NCI-H2107 (cell line): ENCODE measurements at regions not wholly inside any gene's neighbourhood (a gene's known extent, or its start where the extent isn't known, plus 50 kb on each side); places are given as distances from the start of the nearest gene placed in this dataset.
A peak's percentile ranks its signal among the peaks of the same experiment; 100 is the strongest.
"Not testable (repeated sequence)": the region's sequence is repeated elsewhere in the genome, so short reads cannot be mapped to it uniquely, and the experiment has no call there.

Source experiments
- DNase-seq: peaks from one replicate; lab custom pipeline; 2025; lab: John Stamatoyannopoulos, UW

DNA sequence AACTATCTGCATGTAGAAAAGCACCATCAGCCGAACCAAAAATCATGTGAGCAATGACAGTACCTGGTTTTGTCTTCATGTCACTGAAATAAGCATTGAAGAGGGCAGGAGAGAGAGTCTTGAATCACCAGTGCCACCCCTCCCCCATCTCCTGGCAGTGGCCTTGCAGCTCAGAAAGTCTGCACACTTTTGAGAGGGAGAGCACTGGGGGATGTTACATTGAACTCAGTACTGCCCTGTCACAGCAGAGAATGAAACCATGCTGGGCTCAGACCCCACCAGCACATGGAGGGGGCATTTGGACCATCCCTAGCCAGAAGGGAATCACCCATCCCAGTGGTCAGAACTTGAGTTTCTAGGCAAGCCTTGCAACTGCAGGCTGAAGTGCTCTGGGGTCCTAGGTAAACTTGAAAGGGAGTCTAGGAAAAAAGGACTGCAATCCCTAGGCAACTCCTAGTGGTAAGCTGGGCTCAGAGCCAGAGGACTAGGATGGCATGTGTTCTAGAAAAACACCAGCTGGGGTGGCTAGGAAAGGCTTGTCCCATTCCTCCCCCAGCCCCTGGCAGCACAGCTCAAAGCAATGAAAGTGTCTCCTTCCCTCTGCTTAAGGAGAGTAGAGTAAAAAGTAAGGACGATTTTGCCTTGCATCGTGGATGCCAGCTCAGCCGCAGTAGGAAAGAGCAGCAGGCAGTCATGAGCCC, 259.9 kb upstream of the MYT1L start:
- no peak for DNase-seq

DNA sequence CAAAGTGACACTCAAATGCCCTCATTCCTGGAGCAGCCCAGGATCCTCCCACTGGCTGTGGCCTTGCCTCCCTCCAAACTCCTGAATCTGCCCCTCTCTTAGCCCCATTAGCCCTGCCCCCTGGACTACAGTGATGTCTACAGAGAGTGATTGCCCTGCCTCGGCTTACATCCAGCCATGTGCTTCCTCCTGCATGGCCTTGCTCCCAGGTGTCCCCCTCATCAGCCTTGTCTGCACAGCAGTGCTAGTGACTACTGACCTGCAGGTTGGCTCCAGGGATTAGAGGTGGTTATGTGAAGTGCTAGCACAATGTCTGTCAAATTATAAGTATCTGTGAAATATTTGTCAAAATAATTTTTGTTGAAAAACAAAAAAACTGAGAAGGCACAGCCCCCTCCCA, 259.1 kb upstream of the MYT1L start:
- DNase-seq, result no peak

DNA sequence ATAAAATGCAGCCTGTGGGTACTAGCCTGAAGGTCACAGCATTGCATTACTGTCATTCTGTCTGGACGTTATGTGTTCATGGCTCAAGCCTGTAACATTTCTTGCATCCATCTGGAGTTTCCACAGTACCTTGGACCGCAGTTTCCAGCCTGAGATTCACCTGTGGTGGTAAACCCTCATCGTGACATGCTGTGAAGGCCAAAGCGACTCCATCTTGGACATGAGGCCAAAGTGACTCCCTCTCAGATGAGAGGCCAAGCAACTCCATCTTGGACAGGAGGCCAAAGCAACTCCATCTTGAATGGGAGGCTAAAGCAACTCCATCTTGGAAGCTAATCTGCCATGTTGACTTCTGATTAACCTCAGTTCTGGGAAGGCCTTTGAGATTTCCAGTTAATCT, 257.7 kb upstream of the MYT1L start:
- no peak for DNase-seq

DNA sequence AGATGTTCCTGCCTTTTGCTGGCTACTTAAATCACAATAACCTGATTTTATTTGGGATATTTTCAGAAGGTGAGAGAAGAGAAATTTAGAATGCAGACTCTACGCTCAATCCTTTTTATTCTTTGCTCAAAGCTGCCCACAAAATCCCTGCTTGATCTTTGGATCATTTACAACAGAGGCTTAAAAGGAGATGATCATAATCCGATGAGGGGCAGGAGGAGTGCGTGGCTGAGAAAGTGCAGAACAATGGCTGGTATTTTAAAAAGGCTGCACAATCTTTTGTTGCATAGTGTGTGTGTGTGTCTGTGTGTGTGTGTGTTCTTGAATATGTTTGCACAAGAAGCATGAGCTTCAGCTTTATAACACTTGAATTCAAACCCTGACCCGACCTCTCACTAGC, 256.3 kb upstream of the MYT1L start:
- no peak for DNase-seq

DNA sequence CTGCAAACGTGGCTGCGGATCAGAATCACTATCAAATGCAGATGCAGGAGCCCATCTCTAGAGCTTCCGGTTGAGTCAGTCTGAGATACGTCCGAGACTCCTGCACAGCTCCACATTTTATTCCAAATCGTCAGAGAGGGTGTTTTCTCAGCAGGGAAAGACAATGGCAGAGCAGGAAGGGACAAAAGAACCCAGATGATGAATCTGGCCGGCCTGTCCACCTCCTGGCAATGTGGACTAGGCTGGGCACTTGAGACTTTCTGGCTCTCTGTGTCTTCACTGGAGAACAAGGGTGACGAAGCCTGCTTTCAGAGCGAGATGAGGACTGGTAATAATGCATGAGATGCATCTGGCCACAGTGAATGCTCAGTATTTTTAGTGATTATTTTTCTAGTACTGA, 255.9 kb upstream of the MYT1L start:
- DNase-seq, result no peak

DNA sequence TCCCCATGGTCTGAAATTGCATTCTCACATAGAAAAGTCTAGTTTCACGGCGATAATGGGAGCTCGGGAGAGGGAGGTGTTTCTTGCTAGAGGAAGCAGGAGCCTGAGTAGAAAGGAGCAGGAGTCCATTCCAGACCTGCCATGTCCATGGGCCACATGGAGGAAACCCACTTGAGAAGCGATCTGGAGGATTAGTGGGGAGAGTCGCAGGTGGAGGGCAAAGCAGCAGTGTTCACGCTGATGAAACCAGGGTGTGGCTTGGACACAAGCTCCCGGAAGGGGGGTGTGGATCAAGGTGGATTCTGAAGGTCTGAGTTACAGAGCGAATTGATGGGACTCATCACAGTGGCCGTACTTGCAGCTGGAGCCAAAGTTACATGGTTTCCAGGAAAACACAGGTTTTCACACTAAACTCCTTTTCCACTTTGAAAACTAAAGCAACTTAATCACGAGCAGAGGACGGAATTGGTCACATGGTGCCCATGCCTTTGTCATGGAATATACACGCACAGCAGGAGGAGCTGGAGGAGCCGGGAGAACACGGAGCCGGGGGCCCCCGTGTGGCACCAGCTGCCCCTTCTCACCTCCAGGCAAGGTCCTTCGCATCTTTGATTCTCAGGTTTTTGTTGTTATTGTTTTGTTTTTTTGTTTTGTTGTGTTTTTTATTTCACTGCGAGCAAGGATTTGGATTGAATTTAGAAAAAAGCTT, 255.1 kb upstream of the MYT1L start:
- no peak for DNase-seq

DNA sequence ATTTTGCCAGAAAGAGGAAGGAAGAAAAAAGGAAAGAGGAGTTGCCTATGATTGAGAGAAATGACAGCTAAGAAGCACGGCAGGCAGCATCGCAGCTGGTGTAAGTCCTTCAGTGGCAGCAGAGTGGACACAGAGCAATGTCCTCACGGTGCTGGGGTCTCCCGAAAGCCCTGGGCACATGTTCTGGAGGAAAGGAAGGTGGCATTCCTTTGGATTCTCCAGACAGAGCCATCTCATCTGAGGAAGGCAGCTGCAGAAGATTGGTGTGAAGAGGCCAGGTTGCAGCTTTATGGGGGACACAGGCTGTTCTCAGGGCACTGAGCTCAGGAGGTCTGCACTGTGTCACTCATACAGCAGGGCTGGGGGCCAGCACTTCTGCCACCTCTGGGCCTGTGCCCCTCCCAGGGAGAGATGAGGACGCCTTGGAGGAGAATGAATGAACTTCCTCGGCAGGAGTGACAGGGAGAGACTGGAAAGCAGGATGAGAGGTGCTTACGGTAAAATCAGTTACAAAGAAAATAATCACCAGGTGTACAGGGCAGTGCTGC, 252.0 kb upstream of the MYT1L start:
- DNase-seq, result no peak

DNA sequence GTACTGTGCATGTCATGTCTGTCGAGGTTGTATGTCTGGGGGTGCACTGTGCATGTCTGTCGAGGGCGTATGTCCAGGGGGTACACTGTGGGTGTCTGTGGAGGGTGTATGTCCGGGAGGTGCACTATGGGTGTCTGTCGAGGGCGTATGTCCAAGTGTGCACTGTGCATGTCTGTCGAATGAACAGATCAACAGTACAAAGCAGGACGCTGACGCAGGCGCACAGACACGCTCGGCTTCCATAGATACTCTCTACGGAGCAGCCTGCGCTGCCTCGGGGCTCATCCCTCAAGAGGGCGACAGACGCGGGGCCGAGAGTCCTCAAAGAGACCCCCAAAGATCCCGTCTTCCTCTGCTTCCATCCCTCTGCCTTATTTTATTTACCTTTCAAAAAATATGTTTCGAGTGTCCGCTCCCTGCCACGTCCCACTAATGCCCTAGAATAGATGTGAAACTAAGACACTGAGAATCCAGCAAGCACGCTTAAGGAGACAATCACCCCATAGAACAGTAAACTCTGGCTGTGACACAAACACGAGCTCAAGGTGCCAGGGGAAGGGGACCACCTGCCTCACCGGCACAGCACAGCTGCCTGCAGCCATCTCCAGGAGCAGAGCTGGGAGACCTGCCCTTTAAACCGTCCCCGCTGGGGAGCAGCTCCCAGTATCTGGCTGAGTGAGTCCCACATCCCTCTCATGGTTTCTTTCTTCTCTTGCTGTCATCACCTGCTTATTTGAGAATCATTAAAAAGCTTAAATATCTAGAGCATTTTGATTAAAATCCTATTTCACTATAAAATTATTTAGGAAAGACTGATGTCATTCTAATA, 250.5 kb upstream of the MYT1L start:
- no peak for DNase-seq

DNA sequence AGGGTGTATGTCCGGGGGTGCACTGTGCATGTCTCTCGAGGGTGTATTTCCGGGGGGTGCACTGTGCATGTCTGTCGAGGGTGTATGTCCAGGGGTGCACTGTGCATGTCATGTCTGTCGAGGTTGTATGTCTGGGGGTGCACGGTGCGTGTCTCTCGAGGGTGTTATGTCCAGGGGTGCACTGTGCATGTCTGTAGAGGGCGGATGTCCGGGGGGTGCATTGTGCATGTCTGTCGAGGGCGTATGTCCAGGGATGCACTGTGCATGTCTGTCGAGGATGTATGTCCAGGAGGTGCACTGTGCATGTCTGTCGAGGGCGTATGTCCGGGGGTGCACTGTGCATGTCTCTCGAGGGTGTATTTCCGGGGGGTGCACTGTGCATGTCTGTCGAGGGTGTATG, 249.8 kb upstream of the MYT1L start:
- not testable (repeated sequence) for DNase-seq

DNA sequence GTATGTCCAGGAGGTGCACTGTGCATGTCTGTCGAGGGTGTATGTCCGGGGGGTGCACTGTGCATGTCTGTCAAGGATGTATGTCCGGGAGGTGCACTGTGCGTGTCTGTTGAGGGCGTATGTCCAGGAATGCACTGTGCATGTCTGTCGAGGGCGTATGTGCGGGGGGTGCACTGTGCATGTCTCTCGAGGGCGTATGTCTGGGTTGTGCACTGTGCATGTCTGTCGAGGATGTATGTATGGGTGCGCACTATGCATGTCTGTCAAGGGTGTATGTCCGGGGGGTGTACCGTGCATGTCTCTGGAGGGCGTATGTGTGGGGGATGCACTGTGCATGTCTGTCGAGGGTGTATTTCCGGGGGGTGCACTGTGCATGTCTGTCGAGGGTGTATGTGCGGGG, 249.3 kb upstream of the MYT1L start:
- no peak for DNase-seq

DNA sequence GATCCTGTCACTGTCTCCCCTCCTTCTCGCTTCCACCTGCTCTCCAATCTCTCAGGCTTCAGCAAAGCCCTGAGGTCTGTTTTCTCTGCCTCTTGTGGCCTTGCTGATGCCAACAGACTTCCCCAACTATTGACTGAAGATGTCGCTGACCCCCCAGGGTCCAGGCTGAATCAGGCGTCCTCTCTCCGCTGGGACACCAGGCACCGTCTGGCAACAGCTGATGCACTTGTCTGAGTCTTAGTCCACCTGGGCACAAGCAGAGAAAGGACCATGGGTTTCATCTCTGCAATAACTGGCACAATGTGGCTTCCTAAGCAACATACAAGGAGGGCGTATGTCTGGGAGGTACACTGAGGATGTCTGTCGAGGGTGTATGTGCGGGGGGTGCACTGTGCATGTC, 248.7 kb upstream of the MYT1L start:
- no peak for DNase-seq

DNA sequence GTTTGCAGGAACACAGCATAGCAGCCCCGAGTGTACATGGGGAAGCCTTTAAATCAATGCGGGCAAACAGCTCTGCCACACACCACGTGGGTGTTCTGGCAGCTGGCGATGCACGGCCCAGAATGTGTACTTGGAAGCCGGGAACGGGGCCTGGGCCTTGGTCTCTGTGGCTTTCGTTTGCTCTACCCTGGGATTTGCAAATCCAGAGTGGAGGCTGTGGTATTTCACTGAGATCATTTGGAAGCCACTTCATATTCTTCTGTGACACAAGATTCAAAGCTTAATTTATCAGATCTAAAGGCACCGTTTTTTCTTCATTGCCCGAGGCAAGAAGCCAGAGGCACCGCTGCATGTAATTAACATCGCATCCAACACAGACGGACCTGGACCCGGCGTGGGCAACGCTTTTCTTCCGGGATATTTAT, 246.3 kb upstream of the MYT1L start:
- peak; percentile 38 for DNase-seq

DNA sequence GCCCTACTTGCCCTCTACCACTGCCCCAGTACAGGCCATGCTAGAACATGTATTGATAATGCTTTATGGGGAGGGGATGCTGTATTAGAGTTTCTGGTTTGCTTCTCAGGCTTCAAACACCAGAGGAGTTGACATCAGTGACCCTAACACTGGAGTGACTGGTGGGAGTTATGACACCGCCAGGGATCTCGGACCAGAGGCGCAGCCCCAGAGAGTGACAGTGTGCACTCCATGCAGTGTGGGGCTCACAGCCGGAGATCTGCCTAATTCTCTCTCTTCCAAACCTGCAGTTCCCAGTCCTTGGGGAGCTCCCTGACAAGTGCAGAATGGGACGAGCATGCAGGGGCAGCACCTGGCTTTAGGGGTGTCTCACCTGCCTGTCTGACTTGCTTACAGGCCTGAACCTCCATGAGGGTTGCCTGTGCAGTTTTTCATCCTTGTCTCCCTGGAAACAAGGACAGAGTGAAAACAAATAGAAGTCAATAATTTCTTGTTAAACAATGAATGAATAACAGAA, 244.9 kb upstream of the MYT1L start:
- DNase-seq, result no peak

DNA sequence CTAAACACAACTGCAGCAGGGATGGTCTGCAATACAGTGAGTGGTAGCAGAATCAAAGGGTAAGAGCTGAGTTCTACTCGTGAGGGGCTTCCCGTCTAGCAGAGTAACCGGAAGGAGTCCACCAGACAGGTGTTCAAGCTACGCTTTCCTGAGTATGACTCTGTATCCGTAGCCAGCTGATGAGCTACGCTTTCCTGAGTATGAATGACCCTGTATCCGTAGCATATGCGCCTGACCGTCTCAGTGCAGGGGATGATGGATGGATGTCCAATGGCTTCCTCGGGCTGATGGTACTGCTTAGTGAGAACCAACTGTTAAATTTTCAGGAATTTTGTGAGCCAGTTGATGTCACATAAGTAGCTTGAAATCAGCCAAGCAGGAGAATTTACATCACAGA, 244.1 kb upstream of the MYT1L start:
- DNase-seq, result no peak

DNA sequence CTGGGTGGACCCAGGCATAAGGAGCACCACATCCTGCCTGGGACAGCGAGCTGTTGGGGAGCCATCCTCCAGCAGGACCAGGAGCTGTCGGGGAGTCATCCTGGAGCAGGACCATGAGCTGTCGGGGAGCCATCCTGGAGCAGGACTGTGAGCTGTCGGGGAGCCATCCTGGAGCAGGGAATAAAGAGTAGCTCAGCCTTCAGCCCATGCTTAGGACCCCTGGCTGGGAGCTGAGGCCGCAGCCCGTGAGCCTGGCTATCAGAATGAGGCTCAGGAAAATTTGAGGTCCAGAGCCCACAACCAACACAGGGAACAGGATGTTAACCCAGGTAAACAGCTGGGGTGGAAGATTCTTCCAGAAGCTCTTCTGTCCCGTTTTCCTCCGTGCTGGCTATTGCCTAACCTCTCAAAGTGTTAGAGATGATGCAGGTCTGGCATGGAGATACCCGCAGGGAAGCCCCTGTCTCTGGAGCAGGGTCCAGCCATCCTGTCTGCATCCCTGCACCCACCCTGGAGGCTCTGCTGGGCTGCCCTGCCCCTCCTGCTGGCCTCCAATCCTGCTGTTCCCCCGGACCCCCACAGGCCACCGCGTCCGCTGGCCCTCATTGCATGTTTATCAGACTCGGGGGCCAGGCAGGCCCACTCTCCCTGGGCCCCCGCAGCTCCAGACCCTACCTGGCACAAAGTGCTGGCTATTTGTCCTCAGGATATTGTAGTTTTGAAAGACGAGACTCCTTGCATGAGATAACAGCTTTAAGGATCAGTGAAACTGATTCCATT, 243.5 kb upstream of the MYT1L start:
- DNase-seq, result no peak

DNA sequence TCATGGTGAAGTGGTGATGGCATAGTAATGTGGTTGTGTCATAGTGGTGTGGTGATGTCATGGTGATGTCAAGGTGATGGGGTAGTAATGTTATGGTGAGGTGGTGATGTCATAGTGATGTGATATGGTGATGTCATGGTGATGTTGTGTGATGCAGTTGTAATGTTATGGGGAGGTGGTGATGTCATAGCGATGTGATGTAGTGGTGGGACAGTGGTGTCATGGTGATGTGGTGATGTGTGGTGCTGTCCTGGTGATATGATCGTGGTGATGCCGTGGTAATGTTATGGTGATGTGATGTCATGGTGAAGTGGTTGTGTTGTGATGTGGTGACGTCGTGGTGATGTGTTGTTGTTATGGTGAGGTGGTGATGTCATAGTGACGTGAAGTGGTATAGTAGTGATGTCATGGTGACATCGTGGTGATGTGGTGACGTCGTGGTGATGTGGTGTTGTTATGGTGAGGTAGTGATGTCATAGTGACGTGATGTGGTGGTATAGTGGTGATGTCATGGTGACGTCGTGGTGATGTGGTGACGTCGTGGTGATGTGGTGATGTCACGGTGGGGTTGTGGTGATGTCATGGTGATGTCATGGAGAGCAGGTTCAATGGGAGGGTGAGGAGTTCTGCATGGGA, 242.7 kb upstream of the MYT1L start:
- no peak for DNase-seq

DNA sequence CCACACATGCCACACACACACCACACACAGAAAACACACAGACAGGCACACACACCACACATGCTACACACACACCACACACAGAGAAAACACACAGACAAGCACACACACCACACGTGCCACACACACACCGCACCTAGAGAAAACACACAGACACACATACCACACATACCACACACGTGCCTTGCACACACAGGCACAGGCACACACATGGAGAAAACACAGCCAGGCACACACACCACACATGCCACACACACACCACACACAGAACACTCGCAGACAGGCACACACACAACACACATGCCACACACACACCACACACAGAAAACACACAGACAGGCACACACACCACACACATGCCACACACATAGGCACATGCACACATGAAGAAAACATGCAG, 242.1 kb upstream of the MYT1L start:
- no peak for DNase-seq

DNA sequence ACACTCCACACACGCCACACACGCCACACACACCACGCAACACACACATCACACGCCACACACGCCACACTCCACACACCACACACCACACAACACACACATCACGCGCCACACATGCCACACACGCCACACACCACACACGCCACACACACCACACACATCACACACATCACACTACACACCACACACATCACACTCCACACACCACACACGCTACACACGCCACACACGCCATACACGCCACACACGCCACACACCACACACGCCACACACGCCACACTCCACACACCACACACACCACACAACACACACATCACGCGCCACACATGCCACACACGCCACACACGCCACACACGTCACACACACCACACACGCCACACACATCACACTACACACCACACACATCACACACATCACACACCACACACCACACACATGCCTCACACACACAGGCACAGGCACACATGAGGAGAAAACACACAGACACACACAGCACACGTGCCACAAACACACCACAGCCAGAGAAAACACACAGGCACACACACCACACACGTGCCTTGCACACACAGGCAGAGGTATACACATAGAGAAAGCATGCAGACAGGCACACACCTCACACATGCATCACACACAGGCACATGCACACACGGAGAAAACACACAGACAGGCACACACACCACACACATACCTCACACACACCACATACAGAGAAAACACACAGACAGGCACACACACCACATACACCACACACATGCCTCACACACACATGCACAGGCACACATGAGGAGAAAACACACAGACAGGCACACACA, 241.5 kb upstream of the MYT1L start:
- no peak for DNase-seq

DNA sequence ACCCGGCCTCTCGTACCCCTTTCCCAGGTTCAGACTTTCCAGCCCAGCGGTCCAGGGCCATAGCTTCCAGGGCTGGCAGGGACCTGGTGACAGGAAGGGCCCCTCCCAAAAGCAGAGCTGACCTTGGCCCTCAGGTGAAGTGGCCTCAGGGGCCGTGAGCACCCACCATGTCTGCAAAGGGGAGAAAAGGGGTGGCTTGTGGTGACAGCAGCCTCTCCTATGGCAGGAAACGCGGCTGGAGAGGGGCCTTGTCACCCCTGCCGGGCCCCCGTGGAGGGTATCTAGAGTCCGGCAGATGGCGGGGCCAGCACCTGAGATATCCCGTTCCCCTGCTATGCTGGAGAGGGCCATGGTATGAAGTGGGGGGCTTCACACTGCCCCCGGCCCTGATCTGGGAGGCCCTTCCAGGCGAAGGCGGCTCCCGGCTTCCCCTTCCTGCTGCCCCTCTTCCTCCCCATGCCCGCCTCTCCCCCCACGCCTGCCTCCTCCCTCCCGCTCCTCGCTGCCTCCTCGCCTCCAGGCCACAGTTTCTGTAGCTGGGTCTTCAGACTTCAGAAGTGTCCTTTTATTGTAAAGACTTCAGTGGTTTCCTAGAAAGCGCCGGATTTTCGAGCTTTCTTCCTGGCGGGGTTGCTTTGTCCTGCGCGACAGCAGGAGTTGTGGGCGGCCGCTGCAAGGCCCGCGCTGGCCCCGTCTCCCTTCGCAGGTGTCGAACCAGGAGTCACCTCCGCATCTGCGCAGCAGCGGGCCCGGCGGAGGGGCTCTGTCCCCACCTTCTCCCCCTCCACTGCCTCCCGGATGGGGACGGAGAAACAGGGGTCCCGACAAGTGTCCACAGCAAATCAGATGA, 240.5 kb upstream of the MYT1L start:
- DNase-seq, result no peak
